ENCODE measurements at regions not wholly inside any gene's neighbourhood (a gene's known extent, or its start where the extent isn't known, plus 50 kb on each side); places are given as distances from the start of the nearest gene placed in this dataset.
"Not testable (repeated sequence)": the region's sequence is repeated elsewhere in the genome, so short reads cannot be mapped to it uniquely, and the experiment has no call there.

GRCh38 chr13:46468570-46469463 is 81.8 kb upstream of the RUBCNL start:
- Histone ChIP-seq H3K9ac (ENCODE audit: low read length) (no peak overlapping the region), H3K4me2 (ENCODE audit: low read depth, low read length, poor library complexity, severe bottlenecking) (no peak overlapping the region), H3K27me3 (ENCODE audit: low read length) (no peaks in the 10 kb centered on the region), H3K79me2 (ENCODE audit: insufficient read depth, low read length) (no peaks in the 10 kb centered on the region), H3F3A (ENCODE audit: insufficient read depth) (no peaks in the 10 kb centered on the region), H3K9me3 (ENCODE audit: insufficient read depth, low read length) (no peaks in the 10 kb centered on the region), H3K9me2 (replicated peaks; ENCODE audit: insufficient read depth, low read length) (no peaks in the 10 kb centered on the region), H3K36me3 (ENCODE audit: low read length) (no peaks in the 10 kb centered on the region), H4K20me1 (ENCODE audit: low read depth, low read length) (no peaks in the 10 kb centered on the region), H3K27ac (ENCODE audit: low read depth, low read length) (no peak overlapping the region), H3K4me3 (ENCODE audit: insufficient read depth, low read length, poor library complexity, severe bottlenecking) (no peak overlapping the region), H2AFZ (ENCODE audit: low read depth, low read length, severe bottlenecking) (no peak overlapping the region)
- TF ChIP-seq EZH2phosphoT487 (conservative IDR thresholded peaks at IDR 0.05; ENCODE audit: low read length) (no peak), CTCF (IDR thresholded peaks at IDR 0.05; ENCODE audit: insufficient read depth, low read length, poor library complexity, severe bottlenecking) (no peak)

- not testable (repeated sequence) for H2AFZ ChIP-seq (ENCODE audit: low read depth, low read length, severe bottlenecking); H3K9me2 ChIP-seq (replicated peaks; ENCODE audit: insufficient read depth, low read length); H4K20me1 ChIP-seq (ENCODE audit: low read depth, low read length); H3K9me3 ChIP-seq (ENCODE audit: insufficient read depth, low read length); H3K9ac ChIP-seq (ENCODE audit: low read length); H3K27ac ChIP-seq (ENCODE audit: low read depth, low read length); H3K4me3 ChIP-seq (ENCODE audit: insufficient read depth, low read length, poor library complexity, severe bottlenecking); H3K27me3 ChIP-seq (ENCODE audit: low read length); H3K4me2 ChIP-seq (ENCODE audit: low read depth, low read length, poor library complexity, severe bottlenecking); H3K79me2 ChIP-seq (ENCODE audit: insufficient read depth, low read length); H3F3A ChIP-seq (ENCODE audit: insufficient read depth); H3K36me3 ChIP-seq (ENCODE audit: low read length)
Measured at GRCh38 chr13:46467694-46468093, 80.6 kb upstream of the RUBCNL start.

- H3K4me2 ChIP-seq (ENCODE audit: low read depth, low read length, poor library complexity, severe bottlenecking); H3F3A ChIP-seq (ENCODE audit: insufficient read depth); H3K27ac ChIP-seq (ENCODE audit: low read depth, low read length); H3K36me3 ChIP-seq (ENCODE audit: low read length); H3K27me3 ChIP-seq (ENCODE audit: low read length); H4K20me1 ChIP-seq (ENCODE audit: low read depth, low read length); H2AFZ ChIP-seq (ENCODE audit: low read depth, low read length, severe bottlenecking); H3K9me2 ChIP-seq (replicated peaks; ENCODE audit: insufficient read depth, low read length); H3K79me2 ChIP-seq (ENCODE audit: insufficient read depth, low read length); H3K9me3 ChIP-seq (ENCODE audit: insufficient read depth, low read length); H3K9ac ChIP-seq (ENCODE audit: low read length); H3K4me3 ChIP-seq (ENCODE audit: insufficient read depth, low read length, poor library complexity, severe bottlenecking): not testable (repeated sequence)
Measured at GRCh38 chr13:46466074-46466473, 79.0 kb upstream of the RUBCNL start.

- no peak for TF ChIP-seq EZH2phosphoT487 (conservative IDR thresholded peaks at IDR 0.05; ENCODE audit: low read length)
- no peak for TF ChIP-seq CTCF (IDR thresholded peaks at IDR 0.05; ENCODE audit: insufficient read depth, low read length, poor library complexity, severe bottlenecking)
- Histone ChIP-seq H2AFZ (ENCODE audit: low read depth, low read length, severe bottlenecking) (no peak overlapping the region), H3K27me3 (ENCODE audit: low read length) (no peaks in the 10 kb centered on the region), H4K20me1 (ENCODE audit: low read depth, low read length) (no peaks in the 10 kb centered on the region), H3K9me3 (ENCODE audit: insufficient read depth, low read length) (no peaks in the 10 kb centered on the region), H3K36me3 (ENCODE audit: low read length) (no peaks in the 10 kb centered on the region), H3K9ac (ENCODE audit: low read length) (no peak overlapping the region), H3K4me3 (ENCODE audit: insufficient read depth, low read length, poor library complexity, severe bottlenecking) (no peak overlapping the region), H3K9me2 (replicated peaks; ENCODE audit: insufficient read depth, low read length) (no peaks in the 10 kb centered on the region), H3K27ac (ENCODE audit: low read depth, low read length) (no peak overlapping the region), H3K4me2 (ENCODE audit: low read depth, low read length, poor library complexity, severe bottlenecking) (no peak overlapping the region), H3K79me2 (ENCODE audit: insufficient read depth, low read length) (no peaks in the 10 kb centered on the region), H3F3A (ENCODE audit: insufficient read depth) (no peaks in the 10 kb centered on the region)
Measured at GRCh38 chr13:46463719-46464118, 76.7 kb upstream of the RUBCNL start.

GRCh38 chr13:46460223-46460622 is 73.2 kb upstream of the RUBCNL start:
- H3K9ac ChIP-seq (ENCODE audit: low read length); H3F3A ChIP-seq (ENCODE audit: insufficient read depth); H3K79me2 ChIP-seq (ENCODE audit: insufficient read depth, low read length); H3K36me3 ChIP-seq (ENCODE audit: low read length); H3K27ac ChIP-seq (ENCODE audit: low read depth, low read length); H3K27me3 ChIP-seq (ENCODE audit: low read length); H2AFZ ChIP-seq (ENCODE audit: low read depth, low read length, severe bottlenecking); H4K20me1 ChIP-seq (ENCODE audit: low read depth, low read length); H3K9me2 ChIP-seq (replicated peaks; ENCODE audit: insufficient read depth, low read length); H3K4me2 ChIP-seq (ENCODE audit: low read depth, low read length, poor library complexity, severe bottlenecking); H3K9me3 ChIP-seq (ENCODE audit: insufficient read depth, low read length); H3K4me3 ChIP-seq (ENCODE audit: insufficient read depth, low read length, poor library complexity, severe bottlenecking): not testable (repeated sequence)

GRCh38 chr13:46457255-46457654 is 70.2 kb upstream of the RUBCNL start:
- H3K9me2 ChIP-seq (replicated peaks; ENCODE audit: insufficient read depth, low read length); H3K27me3 ChIP-seq (ENCODE audit: low read length); H2AFZ ChIP-seq (ENCODE audit: low read depth, low read length, severe bottlenecking): not testable (repeated sequence)

More at GRCh38 chr13:46457255-46457654, 70.2 kb upstream of the RUBCNL start:
- H3K9ac ChIP-seq (ENCODE audit: low read length); H3K36me3 ChIP-seq (ENCODE audit: low read length); H3F3A ChIP-seq (ENCODE audit: insufficient read depth); H3K27ac ChIP-seq (ENCODE audit: low read depth, low read length); H3K9me3 ChIP-seq (ENCODE audit: insufficient read depth, low read length); H3K4me3 ChIP-seq (ENCODE audit: insufficient read depth, low read length, poor library complexity, severe bottlenecking); H4K20me1 ChIP-seq (ENCODE audit: low read depth, low read length); H3K4me2 ChIP-seq (ENCODE audit: low read depth, low read length, poor library complexity, severe bottlenecking); H3K79me2 ChIP-seq (ENCODE audit: insufficient read depth, low read length): not testable (repeated sequence)

Data from SU-DHL-6 (cell line).